ENCODE measurements at regions not wholly inside any gene's neighbourhood (a gene's known extent, or its start where the extent isn't known, plus 50 kb on each side); places are given as distances from the start of the nearest gene placed in this dataset.
"Not testable (repeated sequence)": the region's sequence is repeated elsewhere in the genome, so short reads cannot be mapped to it uniquely, and the experiment has no call there.

DNA sequence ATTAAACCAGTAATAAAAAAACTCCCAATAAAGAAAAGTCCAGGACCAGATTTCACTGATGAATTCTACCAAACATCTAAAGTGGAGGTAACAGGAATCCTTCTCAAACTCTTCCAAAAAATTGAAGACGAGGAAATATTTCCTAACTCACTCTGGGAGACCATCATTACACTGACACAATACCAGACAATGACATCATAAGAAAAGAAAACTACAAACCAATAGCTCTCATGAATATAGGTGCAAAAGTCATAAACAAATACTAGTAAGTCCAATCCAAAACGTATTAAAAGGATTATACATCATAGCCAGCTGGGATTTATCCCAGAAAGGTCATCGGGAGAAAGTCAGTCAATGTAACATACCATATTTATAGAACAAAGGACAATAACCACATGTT lies 94.0 kb upstream of the RAB18 start:
- H3K27me3 Mint-ChIP-seq: peaks cover 3% of the 10 kb centered on the region
- H3K27ac Mint-ChIP-seq: no peak overlapping the region
- no peaks in the 10 kb centered on the region for H3K9me3 Mint-ChIP-seq (ENCODE audit: low read depth)
- no peak overlapping the region for H3K4me3 Mint-ChIP-seq
- no peaks in the 10 kb centered on the region for H3K4me1 Mint-ChIP-seq (ENCODE audit: low read depth)
- no peaks in the 10 kb centered on the region for H3K36me3 Mint-ChIP-seq

- H3K4me1 Mint-ChIP-seq (ENCODE audit: low read depth): no peaks in the 10 kb centered on the region
- H3K4me3 Mint-ChIP-seq: no peak overlapping the region
- peaks cover 2% of the 10 kb centered on the region for H3K27me3 Mint-ChIP-seq
- H3K9me3 Mint-ChIP-seq (ENCODE audit: low read depth): no peaks in the 10 kb centered on the region
- no peak overlapping the region for H3K27ac Mint-ChIP-seq
- H3K36me3 Mint-ChIP-seq: no peaks in the 10 kb centered on the region
These were observed 96.8 kb upstream of the RAB18 start for GRCh38 chr10:27407271-27407670.

GRCh38 chr10:27399871-27400270 lies 104.2 kb upstream of the RAB18 start:
- Mint-ChIP-seq H3K27me3 (peaks cover 4% of the 10 kb centered on the region), H3K9me3 (ENCODE audit: low read depth) (no peaks in the 10 kb centered on the region), H3K4me3 (no peak overlapping the region), H3K36me3 (no peaks in the 10 kb centered on the region), H3K27ac (no peak overlapping the region), H3K4me1 (ENCODE audit: low read depth) (no peaks in the 10 kb centered on the region)

DNA sequence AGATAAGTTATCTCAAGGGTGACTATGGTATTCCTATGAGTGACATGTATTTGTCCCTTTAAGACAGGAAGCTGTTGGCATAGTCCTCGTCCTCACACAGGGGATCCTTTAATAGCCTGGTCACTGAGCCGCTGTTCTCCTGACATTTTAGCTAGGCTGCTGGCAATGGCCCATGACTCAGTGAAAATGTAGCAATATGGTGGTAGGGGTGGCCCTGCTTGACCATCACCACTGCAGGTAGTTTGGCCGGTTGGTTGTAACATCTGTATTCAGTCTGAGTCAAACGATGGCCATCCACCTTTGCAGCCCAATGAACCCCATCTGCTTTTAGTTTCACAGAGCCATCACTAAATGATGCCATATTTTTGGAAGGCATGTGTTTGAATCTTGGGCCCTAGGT lies 110.1 kb upstream of the RAB18 start:
- H3K27ac Mint-ChIP-seq: no peak overlapping the region
- H3K4me3 Mint-ChIP-seq: no peak overlapping the region
- H3K4me1 Mint-ChIP-seq (ENCODE audit: low read depth): no peaks in the 10 kb centered on the region
- H3K9me3 Mint-ChIP-seq (ENCODE audit: low read depth): no peaks in the 10 kb centered on the region
- peaks cover 12% of the 10 kb centered on the region for H3K27me3 Mint-ChIP-seq
- H3K36me3 Mint-ChIP-seq: no peaks in the 10 kb centered on the region

DNA sequence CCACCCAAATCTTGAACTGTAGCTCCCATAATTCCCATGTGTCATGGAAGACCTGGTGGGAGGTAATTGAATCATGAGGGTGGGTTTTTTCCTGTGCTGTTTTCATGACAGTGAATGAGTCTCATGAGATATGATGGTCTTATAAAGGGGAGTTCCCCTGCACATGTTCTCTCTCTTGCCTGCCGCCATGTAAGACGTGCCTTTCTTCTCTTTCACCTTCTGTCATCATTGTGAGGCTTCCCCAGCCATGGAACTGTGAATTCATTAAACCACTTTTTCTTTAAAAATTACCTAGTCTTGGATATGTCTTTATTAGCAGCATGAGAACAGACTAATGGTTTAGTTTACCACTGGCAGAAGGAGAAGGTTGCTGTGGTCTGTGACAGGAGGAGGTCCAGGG lies 111.5 kb upstream of the RAB18 start:
- Mint-ChIP-seq H3K4me1 (ENCODE audit: low read depth) (no peaks in the 10 kb centered on the region), H3K36me3 (no peaks in the 10 kb centered on the region), H3K27me3 (peaks cover 13% of the 10 kb centered on the region), H3K9me3 (ENCODE audit: low read depth) (no peaks in the 10 kb centered on the region), H3K27ac (no peak overlapping the region), H3K4me3 (no peak overlapping the region)

- no peak overlapping the region for H3K27ac Mint-ChIP-seq
- no peak overlapping the region for H3K4me3 Mint-ChIP-seq
- H3K36me3 Mint-ChIP-seq: no peaks in the 10 kb centered on the region
- H3K9me3 Mint-ChIP-seq (ENCODE audit: low read depth): no peaks in the 10 kb centered on the region
- no peaks in the 10 kb centered on the region for H3K4me1 Mint-ChIP-seq (ENCODE audit: low read depth)
- H3K27me3 Mint-ChIP-seq: peaks cover 13% of the 10 kb centered on the region
These were observed 112.2 kb upstream of the RAB18 start for GRCh38 chr10:27391916-27392315.

GRCh38 chr10:27391325-27391724 lies 112.8 kb upstream of the RAB18 start:
- Mint-ChIP-seq H3K4me1 (ENCODE audit: low read depth) (no peaks in the 10 kb centered on the region), H3K9me3 (ENCODE audit: low read depth) (no peaks in the 10 kb centered on the region), H3K36me3 (no peaks in the 10 kb centered on the region), H3K27me3 (peaks cover 13% of the 10 kb centered on the region), H3K4me3 (no peak overlapping the region), H3K27ac (no peak overlapping the region)

DNA sequence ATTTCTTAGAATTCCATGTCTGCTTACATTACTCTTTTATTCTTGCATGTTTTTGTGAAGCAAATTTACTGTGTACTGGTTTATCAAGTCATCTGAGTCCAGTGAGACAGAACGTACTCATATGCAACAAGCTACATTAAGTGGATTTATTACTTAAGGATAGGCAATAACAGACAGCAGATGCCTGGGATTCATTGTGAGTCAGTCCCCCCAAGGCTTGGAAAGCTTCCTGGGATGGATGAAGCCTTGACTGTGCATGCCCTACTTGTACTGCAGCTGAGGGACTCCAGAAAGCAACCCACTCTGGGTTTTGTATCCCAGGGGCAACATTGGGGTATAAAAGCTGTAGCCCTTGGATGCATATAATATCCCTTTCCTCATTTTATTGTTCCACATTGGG lies 113.4 kb upstream of the RAB18 start:
- no peak overlapping the region for H3K4me3 Mint-ChIP-seq
- peaks cover 13% of the 10 kb centered on the region for H3K27me3 Mint-ChIP-seq
- no peak overlapping the region for H3K27ac Mint-ChIP-seq
- no peaks in the 10 kb centered on the region for H3K9me3 Mint-ChIP-seq (ENCODE audit: low read depth)
- no peaks in the 10 kb centered on the region for H3K4me1 Mint-ChIP-seq (ENCODE audit: low read depth)
- H3K36me3 Mint-ChIP-seq: no peaks in the 10 kb centered on the region

- no peaks in the 10 kb centered on the region for H3K36me3 Mint-ChIP-seq
- no peaks in the 10 kb centered on the region for H3K9me3 Mint-ChIP-seq (ENCODE audit: low read depth)
- no peak overlapping the region for H3K27ac Mint-ChIP-seq
- H3K4me3 Mint-ChIP-seq: no peak overlapping the region
- H3K4me1 Mint-ChIP-seq (ENCODE audit: low read depth): no peaks in the 10 kb centered on the region
- H3K27me3 Mint-ChIP-seq: peaks cover 13% of the 10 kb centered on the region
These were observed 115.2 kb upstream of the RAB18 start for GRCh38 chr10:27388761-27389399.

- Mint-ChIP-seq H3K27ac (no peak overlapping the region), H3K9me3 (ENCODE audit: low read depth) (no peaks in the 10 kb centered on the region), H3K27me3 (peaks cover 16% of the 10 kb centered on the region)
These were observed 120.2 kb upstream of the RAB18 start for GRCh38 chr10:27383595-27384542.

GRCh38 chr10:27382176-27382575 lies 121.9 kb upstream of the RAB18 start:
- Mint-ChIP-seq H3K9me3 (ENCODE audit: low read depth) (no peaks in the 10 kb centered on the region), H3K27ac (no peak overlapping the region), H3K4me3 (no peak overlapping the region), H3K4me1 (ENCODE audit: low read depth) (no peaks in the 10 kb centered on the region), H3K36me3 (no peaks in the 10 kb centered on the region), H3K27me3 (peaks cover 15% of the 10 kb centered on the region)

More at GRCh38 chr10:27383595-27384542, 120.2 kb upstream of the RAB18 start:
- Mint-ChIP-seq H3K4me1 (ENCODE audit: low read depth) (no peaks in the 10 kb centered on the region), H3K36me3 (no peaks in the 10 kb centered on the region), H3K4me3 (no peak overlapping the region)

DNA sequence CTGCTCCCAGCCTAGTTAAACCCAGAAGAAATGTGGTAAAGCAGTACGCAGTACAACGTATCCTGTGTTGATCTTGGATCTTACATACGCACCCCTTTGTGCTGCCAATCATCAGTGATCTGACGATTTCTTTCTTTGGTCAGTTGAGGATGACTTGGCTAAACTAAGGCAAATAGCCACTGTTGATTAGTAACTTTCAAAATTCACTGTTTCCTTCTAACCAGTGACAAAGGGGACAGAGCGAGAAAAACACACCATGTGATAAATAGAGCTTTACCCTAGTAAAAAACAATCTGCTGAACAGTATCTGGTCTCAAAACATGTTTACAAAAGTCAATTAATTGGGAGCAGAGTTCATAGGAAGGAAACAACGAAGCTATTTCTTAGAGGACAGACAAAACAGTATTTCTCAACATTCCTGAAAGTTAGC lies 123.2 kb upstream of the RAB18 start:
- no peak overlapping the region for H3K27ac Mint-ChIP-seq
- peaks cover 13% of the 10 kb centered on the region for H3K27me3 Mint-ChIP-seq
- H3K36me3 Mint-ChIP-seq: no peaks in the 10 kb centered on the region
- H3K9me3 Mint-ChIP-seq (ENCODE audit: low read depth): no peaks in the 10 kb centered on the region
- no peaks in the 10 kb centered on the region for H3K4me1 Mint-ChIP-seq (ENCODE audit: low read depth)
- no peak overlapping the region for H3K4me3 Mint-ChIP-seq

GRCh38 chr10:27379041-27379440 lies 125.1 kb upstream of the RAB18 start:
- H3K36me3 Mint-ChIP-seq; H3K4me3 Mint-ChIP-seq; H3K27ac Mint-ChIP-seq; H3K9me3 Mint-ChIP-seq (ENCODE audit: low read depth); H3K4me1 Mint-ChIP-seq (ENCODE audit: low read depth): not testable (repeated sequence)
- peaks cover 11% of the 10 kb centered on the region for H3K27me3 Mint-ChIP-seq

DNA sequence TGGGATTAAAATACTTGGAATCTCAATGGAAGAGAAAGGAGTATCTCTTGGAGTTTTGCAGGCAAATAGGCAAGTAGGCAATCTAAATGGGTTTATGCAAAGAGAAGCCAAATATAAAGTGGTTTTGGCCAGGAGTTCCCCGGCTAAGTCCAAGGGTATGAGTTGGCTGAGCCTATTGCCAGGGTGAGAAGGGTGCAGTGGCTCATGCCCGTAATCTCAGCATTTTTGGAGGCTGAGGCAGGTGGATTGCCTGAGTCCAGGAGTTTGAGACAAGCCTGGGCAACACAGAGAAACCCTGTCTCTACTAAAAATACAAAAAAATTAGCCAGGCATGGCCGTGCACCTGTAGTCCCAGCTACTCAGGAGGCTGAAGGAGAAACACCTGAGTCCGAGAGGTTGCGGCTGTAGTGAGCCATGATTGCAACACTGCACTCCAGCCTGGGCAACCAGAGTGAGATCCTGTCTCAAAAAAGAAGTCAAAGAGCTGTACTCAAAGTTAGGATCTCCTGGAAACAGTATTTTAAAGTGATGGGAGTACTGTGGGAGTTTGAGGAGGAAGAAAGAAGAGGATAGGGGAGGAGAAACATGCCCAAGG lies 130.4 kb upstream of the RAB18 start:
- no peak overlapping the region for H3K27ac Mint-ChIP-seq
- H3K4me1 Mint-ChIP-seq (ENCODE audit: low read depth): no peaks in the 10 kb centered on the region
- no peak overlapping the region for H3K4me3 Mint-ChIP-seq
- H3K36me3 Mint-ChIP-seq: no peaks in the 10 kb centered on the region
- H3K27me3 Mint-ChIP-seq: no peaks in the 10 kb centered on the region
- H3K9me3 Mint-ChIP-seq (ENCODE audit: low read depth): no peaks in the 10 kb centered on the region

- H3K27ac Mint-ChIP-seq: no peak overlapping the region
- H3K4me1 Mint-ChIP-seq (ENCODE audit: low read depth): no peaks in the 10 kb centered on the region
- H3K36me3 Mint-ChIP-seq: no peaks in the 10 kb centered on the region
- no peak overlapping the region for H3K4me3 Mint-ChIP-seq
- H3K27me3 Mint-ChIP-seq: peaks cover 2% of the 10 kb centered on the region
- no peaks in the 10 kb centered on the region for H3K9me3 Mint-ChIP-seq (ENCODE audit: low read depth)
These were observed 131.5 kb upstream of the ACBD5 start for GRCh38 chr10:27372095-27372494.
